HG03520 (cell line): ENCODE measurements at regions not wholly inside any gene's neighbourhood (a gene's known extent, or its start where the extent isn't known, plus 50 kb on each side); places are given as distances from the start of the nearest gene placed in this dataset.

Experiments
- ATAC-seq: cut with Tn5 transposase; IDR thresholded peaks from one replicate; pipeline ENCODE4 v1.9.1; 2021; ENCODE audit warnings: mild to moderate bottlenecking, moderate library complexity; ENCODE audit not compliant: unreplicated experiment

DNA sequence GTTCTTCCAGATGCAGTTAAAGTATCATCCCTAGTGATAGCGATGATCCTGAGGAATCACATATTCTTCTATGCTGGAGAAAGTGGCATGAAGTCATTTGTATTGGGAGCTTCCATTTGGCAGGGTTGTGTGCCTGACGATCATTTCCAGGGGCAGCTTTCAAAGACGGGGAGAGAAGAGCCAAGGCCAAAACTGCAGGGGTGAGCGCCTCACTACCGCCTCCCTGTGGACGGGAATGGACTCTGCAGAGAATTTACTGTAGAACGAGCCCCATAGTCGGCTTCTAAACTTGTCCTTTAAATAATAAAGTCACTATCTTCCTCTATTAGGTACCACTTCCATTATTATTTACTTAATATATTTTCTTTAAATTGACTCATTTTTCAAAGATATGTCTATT lies 555.9 kb upstream of the TMEM132C start:
- ATAC-seq, result no peak

DNA sequence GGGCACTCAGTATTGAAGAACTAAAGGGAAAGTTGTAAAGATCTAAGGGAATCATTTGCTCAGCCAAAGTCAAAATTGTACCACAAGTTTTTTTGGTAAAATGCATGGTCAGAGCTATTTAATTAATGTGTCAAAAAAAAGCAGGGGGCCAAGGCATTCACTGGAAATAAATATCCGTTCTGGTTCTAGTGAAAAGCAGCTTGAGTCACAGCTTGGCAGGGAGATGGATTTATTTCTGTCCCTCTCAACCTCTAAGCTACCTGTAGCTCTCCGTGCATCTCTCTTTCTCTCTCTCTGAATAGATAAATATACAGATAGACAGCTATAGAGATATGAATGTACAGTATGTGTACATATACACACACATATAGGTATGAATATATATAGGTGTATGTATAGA lies 554.4 kb upstream of the TMEM132C start:
- ATAC-seq, result no peak

DNA sequence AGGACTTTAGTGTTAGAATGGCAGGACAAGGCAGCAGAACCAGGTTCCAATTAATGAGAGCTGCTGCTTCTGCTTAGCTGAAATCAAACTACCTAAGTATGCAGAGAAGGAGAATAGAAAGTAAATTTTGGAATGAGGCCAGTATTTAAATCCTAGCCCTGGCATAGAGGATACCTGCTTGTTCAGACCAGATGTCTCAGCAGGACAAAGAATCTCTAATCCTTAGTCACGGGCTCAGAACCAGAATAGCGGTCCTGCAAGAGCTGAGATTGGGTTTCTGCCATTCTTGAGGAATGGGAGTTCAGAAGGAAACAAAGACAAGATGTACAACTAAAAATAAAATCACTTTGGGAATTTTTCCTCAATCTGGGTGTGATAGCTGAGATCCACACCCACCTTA lies 550.8 kb upstream of the TMEM132C start:
- ATAC-seq, result no peak

DNA sequence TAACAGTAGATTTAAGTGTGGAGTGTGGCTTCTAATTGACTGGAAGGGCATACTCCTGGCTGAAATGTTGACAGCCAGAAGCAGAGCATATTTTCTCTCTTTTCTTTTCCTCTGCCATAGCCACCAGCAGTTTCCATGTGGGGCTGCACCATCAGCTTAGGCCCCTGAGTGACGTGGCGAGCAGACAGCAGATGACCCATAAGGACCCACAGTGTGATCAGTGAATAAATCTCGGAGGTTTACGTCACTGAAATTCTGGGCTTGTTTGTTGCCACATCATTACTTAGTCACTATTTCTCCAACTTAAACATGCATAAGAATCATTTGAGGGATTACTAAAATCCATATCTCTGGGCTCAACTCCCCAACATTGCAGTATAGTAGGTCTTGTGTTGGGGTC lies 549.7 kb upstream of the TMEM132C start:
- ATAC-seq, result no peak

DNA sequence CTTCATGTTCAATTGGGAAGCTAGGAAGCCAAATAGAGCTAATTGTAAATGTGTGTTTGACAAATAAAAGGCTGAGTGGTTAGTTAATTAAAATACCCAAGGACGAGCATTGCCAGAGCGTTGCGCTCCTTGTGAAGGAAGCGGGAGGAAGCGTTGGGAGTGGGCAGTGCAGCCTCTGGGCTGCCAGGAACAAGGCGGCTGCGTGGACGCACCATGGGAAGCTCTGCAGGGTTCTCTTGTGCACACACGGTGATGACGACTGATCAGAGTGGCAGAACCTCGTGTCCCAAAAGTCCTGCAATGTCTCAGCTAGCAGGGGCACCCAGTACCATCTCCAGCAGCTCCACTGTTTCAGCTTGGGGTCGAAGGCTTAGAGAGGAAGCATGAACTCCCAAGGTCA lies 546.6 kb upstream of the TMEM132C start:
- no peak for ATAC-seq

DNA sequence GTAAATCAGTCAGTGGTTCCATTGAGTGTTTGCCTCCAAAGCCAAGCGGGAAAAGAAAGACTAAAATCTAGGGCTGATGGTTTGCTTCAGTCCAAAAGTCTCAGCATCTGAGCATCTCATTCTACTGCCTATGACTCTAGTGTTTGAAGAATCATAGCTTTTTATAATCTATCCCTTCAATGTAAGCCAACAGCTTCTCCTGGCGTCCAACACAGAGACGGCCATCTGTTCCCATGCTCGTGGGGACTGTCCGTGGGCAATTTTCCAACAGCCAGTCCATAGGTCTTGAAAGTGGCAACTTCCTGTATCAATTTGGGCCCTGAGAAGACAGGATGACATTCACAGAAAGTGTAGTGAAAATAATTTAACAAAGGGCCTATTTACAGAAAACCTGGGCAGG lies 544.4 kb upstream of the TMEM132C start:
- ATAC-seq, result no peak

DNA sequence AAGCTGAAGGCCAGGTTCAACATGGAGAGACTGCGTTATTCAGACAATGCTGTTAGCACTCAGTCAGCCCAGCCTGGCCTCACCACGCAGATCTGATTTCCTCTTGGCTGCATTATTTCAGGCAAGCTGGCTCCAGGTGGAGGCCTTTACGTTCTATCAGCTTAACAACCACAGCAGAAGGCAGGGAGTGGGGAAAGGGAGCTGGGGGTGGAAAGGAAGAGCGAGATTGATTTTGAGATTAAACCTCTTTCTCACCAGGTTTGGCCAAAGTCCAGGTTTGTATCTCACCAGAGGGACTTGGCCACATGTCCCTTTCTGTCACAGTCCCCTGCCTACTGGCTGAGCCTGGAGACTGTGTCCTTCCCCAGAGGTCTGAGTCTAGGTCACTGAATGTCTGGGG lies 543.7 kb upstream of the TMEM132C start:
- ATAC-seq, result no peak

DNA sequence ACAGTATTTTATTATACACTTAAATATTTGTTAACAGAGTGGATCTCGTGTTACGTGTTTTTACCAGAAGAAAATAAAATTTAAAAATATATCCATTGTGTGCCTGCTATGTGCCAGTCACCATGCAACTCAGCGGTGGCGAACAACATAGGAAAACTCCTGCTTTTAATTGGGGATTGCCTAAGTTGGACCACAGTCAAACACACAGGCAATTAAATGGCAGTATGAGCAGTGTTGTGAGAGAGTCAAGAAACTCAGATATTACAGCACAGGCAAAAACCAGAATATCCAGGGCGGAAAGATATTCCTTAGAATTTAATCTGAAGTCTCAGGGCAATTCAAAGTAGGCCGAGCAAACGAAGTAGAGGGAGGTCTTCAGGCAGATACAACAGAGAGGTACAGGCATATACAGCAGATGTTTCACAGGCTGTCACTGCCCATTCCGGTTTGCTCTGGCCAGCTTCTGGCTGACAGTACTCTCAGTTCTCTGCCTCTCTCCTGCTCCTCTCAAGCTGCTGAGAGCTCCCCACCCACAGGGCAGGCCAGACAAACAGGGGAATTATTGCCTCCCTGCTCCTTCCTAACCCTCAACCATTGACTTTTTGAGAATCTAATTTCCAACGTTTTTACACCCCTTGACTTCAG lies 540.2 kb upstream of the TMEM132C start:
- no peak for ATAC-seq

DNA sequence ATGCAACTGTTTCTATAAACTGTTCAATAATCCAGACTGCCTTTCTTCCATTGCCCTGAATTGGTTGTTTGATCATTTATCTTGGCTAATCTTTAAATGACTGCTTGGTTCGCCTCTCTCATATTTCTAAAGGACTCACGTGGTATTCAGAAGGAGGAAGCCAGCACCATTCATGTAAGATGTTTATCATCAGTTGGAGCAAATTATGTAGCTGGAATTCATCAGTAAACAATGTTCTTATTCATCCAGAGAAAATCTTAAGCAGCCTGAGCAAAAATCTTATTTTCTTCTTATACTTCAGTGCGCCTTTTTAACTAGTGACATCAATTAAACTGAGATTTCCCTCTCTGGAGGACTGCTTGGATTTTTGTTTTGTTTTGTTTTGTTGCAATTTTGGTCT lies 538.7 kb upstream of the TMEM132C start:
- ATAC-seq, result no peak

DNA sequence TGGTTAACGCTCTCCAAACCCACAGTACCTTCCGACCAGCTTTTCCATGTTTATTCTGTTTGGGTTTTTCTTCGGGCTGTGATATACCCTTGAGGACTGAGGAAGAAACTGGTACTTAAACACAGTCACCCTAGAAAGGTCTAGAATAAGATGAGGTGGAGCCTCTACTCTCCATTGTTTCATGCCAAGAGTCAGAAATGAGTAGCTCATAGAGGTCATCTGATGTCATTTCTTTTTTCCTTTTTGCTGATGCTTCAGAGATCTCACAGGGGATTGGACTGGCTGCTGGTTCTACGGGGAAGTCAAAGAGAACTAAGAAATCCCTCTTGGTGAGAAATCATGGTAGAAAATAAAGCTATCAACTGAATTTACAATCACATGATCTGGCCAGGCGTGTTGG lies 538.2 kb upstream of the TMEM132C start:
- no peak for ATAC-seq

DNA sequence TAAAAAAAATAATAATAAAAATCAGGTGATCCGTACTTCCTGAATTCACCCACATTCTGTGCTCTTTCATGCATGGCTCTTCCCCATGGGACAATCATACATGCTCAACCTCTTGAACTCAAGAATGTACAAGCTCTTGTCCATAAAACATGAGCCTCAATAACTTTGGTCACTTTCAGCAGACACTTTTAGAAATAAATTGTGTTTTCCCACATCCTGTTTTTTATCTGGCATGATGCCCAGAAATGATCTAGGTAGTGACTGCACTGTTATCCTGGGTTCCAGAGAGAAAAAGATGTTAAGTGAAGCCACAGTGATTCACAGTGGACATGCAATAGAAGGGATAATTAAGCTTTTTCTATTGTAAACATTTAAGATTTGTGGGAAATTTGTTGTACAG lies 537.6 kb upstream of the TMEM132C start:
- no peak for ATAC-seq

DNA sequence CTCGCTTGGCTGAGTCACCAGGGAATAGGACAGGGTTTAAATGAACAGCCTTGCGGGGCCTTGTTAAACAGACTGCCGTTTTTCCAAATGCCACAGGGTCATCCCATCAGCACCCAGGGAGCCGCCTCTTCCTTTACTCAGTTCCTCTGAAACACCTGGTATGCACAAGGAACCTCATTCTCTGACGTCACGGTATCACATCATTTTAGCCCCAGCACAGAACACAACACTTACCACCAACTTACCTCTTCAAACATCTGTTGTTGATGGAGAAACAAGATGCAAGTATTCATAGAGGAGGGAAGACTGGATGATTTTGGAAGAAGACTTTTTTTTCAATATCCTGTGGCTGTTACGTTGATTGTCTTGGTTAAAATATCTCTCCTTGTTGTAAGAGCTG lies 535.3 kb upstream of the TMEM132C start:
- ATAC-seq, result no peak

DNA sequence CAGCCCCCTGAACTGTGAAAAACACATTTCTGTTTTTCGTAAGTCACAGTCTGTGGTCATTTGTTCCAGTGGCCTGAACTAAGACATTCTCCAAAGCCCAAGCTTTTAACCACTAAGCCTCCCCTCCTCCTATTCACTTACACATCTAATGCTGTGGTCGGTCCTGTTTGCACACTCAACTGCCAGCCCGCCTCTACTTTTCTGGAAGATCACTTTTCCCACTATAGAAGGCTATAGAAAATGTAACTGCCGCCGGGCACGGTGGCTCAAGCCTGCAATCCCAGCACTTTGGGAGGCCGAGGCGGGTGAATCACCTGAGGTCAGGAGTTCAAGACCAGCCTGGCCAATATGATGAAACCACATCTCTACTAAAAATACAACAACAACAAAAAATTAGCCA lies 524.7 kb upstream of the TMEM132C start:
- ATAC-seq, result no peak

DNA sequence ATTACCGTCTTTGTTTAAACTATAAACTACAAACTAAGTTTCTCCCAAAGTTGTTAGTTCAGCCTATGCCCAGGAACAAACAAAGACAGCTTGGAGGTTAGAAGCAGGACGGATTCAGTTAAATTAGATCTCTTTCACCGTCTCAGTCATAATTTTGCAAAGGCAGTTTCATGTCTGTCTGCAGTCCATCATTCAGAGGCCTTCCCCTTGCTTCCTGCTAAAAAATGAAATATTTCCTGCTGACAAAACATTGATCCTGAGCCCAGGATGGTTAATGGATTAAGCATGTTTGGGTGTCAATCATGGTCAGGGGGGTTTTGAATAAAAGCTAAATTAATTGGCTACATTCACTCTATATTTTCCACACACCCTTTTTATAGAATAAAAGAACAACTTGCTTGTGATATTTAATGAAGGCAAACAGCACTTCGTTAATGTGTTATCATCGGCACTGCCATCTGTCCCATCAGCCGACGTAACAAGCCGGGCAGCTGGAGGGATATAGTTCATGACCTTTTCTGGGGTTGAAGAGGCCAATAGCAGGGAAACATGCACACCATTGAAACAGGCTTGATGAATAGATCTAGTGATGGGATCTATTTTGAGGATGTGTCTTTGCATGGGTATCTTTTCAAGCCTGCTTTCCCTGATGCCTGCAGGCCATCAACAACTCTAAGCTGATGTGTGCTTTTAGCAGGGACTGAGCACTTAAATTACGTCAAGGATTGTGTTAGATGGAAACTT lies 521.3 kb upstream of the TMEM132C start:
- no peak for ATAC-seq

DNA sequence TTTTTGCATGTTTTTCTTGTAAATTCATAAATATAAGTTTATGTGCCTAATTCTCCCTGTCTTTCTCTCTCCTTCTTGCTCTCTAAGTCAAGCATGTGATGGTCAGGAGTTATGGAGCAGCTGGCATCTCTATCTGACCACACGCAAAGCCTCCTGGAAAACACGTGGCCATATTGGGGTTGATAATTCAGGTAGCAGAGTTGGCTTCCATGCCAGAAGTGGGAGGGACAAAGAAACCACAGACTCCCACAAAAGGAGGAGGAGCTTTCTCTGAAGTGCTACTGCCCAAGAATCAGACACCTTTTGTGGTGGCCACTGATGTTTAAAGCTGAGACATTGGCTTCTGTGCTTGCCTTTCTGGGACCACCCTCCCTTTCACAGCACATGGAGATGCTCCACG lies 517.6 kb upstream of the TMEM132C start:
- no peak for ATAC-seq

DNA sequence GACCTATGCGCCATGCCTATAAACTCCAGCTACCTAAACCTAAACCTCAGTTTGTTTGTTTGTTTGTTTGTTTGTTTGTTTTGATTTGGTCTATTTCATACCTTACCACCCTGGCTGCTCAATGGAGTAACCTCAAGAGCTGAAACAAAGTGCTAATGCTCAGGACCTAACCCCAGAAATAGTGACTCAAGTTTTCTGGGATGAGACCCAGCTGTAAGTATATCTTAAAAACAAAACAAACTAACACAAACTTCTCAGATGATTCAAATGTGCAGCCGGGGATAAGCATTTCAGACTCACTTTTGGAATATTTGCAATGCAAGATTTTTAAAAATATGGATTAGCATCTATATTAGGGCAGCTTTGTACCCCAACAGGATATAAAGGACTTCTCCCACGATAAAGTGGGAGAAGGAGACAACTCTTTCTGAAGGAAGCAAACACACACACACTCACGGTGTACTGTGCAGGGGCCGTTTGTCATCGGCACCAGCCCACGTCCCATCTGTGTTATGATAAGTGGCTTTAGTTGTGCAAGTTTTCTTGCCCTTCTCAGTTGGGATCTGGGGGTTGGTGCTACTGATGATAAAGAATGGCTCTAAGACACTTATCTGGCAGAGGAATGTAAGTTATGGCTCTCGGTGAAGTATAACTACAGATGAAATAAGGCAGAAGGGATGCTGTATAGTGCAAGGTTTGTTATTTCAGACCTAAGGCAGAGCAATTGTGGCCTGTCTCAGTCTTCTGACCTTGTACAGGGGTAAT lies 516.7 kb upstream of the TMEM132C start:
- ATAC-seq, result no peak

DNA sequence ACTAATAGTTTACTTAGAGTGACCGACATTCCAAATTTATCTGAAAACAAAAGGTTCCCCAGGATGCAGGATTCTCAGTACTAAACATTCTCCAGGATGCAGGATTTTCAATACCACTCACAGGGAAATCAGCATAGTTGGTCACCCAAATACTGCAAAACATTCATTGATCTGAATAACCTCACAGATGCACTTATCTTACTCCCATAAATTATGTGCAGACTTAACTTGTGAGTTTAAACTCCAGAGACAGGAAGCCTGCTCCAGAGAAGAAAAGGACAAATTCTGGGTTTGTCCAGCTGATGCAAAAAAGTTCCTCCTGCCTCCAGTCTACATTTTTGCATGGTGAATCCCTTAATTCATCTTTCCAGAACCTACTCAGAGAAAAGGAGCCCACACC lies 514.2 kb upstream of the TMEM132C start:
- no peak for ATAC-seq

DNA sequence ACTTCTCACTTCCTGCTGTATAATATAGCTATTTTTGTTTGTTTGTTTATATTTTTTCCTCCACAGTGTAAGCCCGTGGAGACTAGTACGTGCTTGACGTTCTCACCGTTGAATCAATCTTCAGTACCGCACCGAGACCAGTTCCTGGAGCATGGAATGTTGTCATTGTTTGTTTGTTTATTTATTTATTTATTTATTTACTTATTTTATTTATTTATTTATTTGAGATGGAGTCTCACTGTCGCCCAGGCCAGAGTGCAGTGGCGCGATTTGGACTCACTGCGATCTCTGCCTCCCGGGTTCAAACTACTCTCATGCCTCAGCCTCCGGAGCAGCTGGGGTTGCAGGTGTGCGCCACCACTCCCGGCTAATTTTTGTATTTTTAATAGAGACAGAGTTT lies 506.6 kb upstream of the TMEM132C start:
- no peak for ATAC-seq

DNA sequence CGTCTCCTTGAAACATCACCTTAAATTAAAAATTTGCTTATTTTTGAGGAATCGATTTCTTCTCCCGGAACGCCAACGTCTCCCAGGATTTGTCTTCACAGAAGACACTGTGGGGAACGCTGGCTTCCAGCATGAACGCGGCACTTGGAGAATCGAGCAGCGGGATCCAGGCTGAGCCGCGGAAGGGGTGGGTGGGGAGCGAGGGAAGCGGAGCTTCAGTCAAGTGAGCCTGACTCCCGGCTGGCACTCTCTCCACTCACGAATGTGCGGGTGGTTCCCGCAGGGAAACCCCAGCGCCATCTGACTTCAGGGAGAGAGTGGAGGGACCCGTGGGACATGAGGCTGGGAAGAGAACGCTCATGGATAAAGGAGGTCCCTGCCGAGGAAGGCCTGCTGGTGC lies 506.0 kb upstream of the TMEM132C start:
- no peak for ATAC-seq

DNA sequence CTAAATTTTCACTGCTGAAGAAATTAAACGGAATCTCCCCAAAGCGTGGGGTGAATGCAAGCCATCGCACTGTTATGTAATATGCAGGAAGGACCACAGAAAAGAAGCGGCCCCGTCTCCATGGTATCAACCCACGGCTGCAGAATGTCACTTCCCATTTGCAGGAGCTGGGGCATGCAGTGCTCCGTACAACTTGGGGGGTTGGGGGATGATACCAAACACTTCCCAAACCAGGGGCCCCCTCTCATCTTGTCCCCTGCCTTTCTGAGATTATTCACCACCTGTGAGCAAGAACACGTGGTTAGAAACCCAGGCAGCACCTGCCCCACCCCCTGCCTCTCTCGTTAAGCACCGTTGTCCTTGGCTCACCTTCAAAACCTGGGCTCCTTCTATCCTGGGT lies 505.1 kb upstream of the TMEM132C start:
- no peak for ATAC-seq

DNA sequence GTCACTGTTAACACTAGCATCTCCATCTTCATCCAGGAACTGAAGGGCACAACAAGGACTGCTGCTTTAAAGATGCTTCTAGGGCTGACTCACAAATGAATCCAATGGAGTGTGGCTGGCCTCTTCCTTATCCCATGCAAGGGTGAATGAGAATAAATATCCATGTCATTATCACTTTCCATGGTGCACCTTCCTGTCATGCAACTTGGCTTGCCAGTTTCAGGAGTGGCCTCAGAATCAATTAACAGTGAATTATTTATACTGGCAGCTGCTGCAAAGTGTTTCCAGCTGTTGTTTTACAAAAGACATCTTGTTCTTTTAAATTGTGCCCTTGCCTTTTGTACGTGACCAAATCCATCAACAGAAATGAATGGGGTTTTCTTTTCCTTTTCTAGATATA lies 499.3 kb upstream of the TMEM132C start:
- ATAC-seq, result no peak

DNA sequence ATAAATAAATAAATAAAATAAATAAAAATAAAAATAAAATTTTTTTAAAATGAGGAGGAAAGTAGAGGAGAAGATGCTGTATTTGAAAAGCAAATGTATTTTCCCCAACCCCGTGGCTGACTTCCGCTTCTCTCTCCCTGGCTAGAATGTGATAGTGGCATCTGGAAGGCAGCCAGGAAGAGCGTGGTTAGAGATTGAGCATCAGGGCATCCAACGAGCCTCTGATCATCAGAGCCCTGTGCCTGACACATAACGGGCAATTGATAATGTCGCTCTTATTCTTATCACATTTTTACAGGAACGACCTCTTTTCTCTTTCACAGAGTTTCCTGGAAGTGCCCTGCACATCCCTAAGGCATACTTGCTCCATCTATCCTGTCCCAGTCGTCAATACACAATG lies 496.9 kb upstream of the TMEM132C start:
- no peak for ATAC-seq
